Progenitor cell of endocrine pancreas (in vitro differentiated cells): ENCODE measurements at regions not wholly inside any gene's neighbourhood (a gene's known extent, or its start where the extent isn't known, plus 50 kb on each side); places are given as distances from the start of the nearest gene placed in this dataset.

Source experiments
- DNase-seq: peaks from one replicate; pipeline ENCODE4 v3.0.0; 2021; ENCODE audit warnings: low spot score; ENCODE audit not compliant: unreplicated experiment
- H3K27ac Mint-ChIP-seq: 2 replicates; pipeline ENCODE4 v1.8.0; 2021; ENCODE audit warnings: mild to moderate bottlenecking, moderate library complexity, mixed read lengths
- H3K27me3 Mint-ChIP-seq: 2 replicates; pipeline ENCODE4 v1.8.0; 2021; ENCODE audit warnings: mixed read lengths
- H3K36me3 Mint-ChIP-seq: 2 replicates; pipeline ENCODE4 v1.8.0; 2022; ENCODE audit warnings: mixed read lengths; ENCODE audit not compliant: insufficient read depth
- H3K4me1 Mint-ChIP-seq: 2 replicates; pipeline ENCODE4 v1.8.0; 2021; ENCODE audit warnings: low read depth, mixed read lengths
- H3K4me3 Mint-ChIP-seq: 2 replicates; pipeline ENCODE4 v1.8.0; 2021; ENCODE audit warnings: low read depth, mild to moderate bottlenecking, moderate library complexity, mixed read lengths
- H3K9me3 Mint-ChIP-seq: 2 replicates; pipeline ENCODE4 v1.8.0; 2021; ENCODE audit warnings: low read depth, mixed read lengths
- CTCF ChIP-seq: fragments of 200-600 bp; sonication (generic); IDR thresholded peaks from one replicate; pipeline ENCODE4 v1.5.0; 2021; ENCODE audit warnings: antibody characterized with exemption, mild to moderate bottlenecking; ENCODE audit not compliant: unreplicated experiment

GRCh38 chr4:130147641-130148040 is 1051.7 kb downstream of the C4orf33 start:
- peaks cover 20% of the 10 kb centered on the region for H3K4me1 Mint-ChIP-seq

GRCh38 chr4:130154901-130155300 is 1058.9 kb downstream of the C4orf33 start:
- DNase-seq = no peak
- Mint-ChIP-seq H3K27ac (no peak overlapping the region), H3K36me3 (no peaks in the 10 kb centered on the region), H3K9me3 (peaks cover 7% of the 10 kb centered on the region), H3K4me3 (no peak overlapping the region), H3K4me1 (peaks cover 2% of the 10 kb centered on the region), H3K27me3 (no peaks in the 10 kb centered on the region)
- no peak for TF ChIP-seq CTCF

More at GRCh38 chr4:130147641-130148040, 1051.7 kb downstream of the C4orf33 start:
- no peaks in the 10 kb centered on the region for H3K27me3 Mint-ChIP-seq
- H3K4me3 Mint-ChIP-seq = no peak overlapping the region
- peaks cover 7% of the 10 kb centered on the region for H3K9me3 Mint-ChIP-seq
- peak overlapping the region; percentile 64 for H3K27ac Mint-ChIP-seq
- DNase-seq = no peak
- TF ChIP-seq CTCF = no peak
- H3K36me3 Mint-ChIP-seq = no peaks in the 10 kb centered on the region

- no peaks in the 10 kb centered on the region for H3K36me3 Mint-ChIP-seq
- H3K4me1 Mint-ChIP-seq = no peaks in the 10 kb centered on the region
- no peak overlapping the region for H3K4me3 Mint-ChIP-seq
These were observed 1067.7 kb downstream of the C4orf33 start for GRCh38 chr4:130163701-130164100.

GRCh38 chr4:130165381-130165780 is 1069.4 kb downstream of the C4orf33 start:
- Mint-ChIP-seq H3K27me3 (no peaks in the 10 kb centered on the region), H3K9me3 (no peaks in the 10 kb centered on the region), H3K4me1 (no peaks in the 10 kb centered on the region), H3K27ac (no peak overlapping the region), H3K36me3 (no peaks in the 10 kb centered on the region), H3K4me3 (no peak overlapping the region)
- no peak for TF ChIP-seq CTCF
- no peak for DNase-seq

More at GRCh38 chr4:130163701-130164100, 1067.7 kb downstream of the C4orf33 start:
- TF ChIP-seq CTCF = no peak
- no peak for DNase-seq
- Mint-ChIP-seq H3K9me3 (peaks cover 3% of the 10 kb centered on the region), H3K27ac (no peak overlapping the region), H3K27me3 (no peaks in the 10 kb centered on the region)

- DNase-seq = no peak
- no peak overlapping the region for H3K27ac Mint-ChIP-seq
- H3K4me1 Mint-ChIP-seq = no peaks in the 10 kb centered on the region
- TF ChIP-seq CTCF = no peak
- H3K27me3 Mint-ChIP-seq = no peaks in the 10 kb centered on the region
- no peaks in the 10 kb centered on the region for H3K36me3 Mint-ChIP-seq
- H3K9me3 Mint-ChIP-seq = no peaks in the 10 kb centered on the region
- no peak overlapping the region for H3K4me3 Mint-ChIP-seq
These were observed 1076.2 kb downstream of the C4orf33 start for GRCh38 chr4:130172156-130172555.
